ENCODE measurements at regions not wholly inside any gene's neighbourhood (a gene's known extent, or its start where the extent isn't known, plus 50 kb on each side); places are given as distances from the start of the nearest gene placed in this dataset.

- DNase-seq (ENCODE audit: low read depth), result no peak
- H3K4me3 ChIP-seq (ENCODE audit: low read depth, low read length), result no peak overlapping the region
- TF ChIP-seq MYC (IDR thresholded peaks at IDR 0.05; ENCODE audit: low read depth, low read length) (no peak), CTCF (IDR thresholded peaks at IDR 0.05; ENCODE audit: low read depth, low read length) (no peak), POLR2A (IDR thresholded peaks at IDR 0.05; ENCODE audit: extremely low read depth, insufficient read length) (no peak), MAX (IDR thresholded peaks at IDR 0.05; ENCODE audit: low read depth, low read length) (no peak)
Measured at GRCh38 chr17:79137789-79138165, 63.2 kb downstream of the ENGASE start.

DNA sequence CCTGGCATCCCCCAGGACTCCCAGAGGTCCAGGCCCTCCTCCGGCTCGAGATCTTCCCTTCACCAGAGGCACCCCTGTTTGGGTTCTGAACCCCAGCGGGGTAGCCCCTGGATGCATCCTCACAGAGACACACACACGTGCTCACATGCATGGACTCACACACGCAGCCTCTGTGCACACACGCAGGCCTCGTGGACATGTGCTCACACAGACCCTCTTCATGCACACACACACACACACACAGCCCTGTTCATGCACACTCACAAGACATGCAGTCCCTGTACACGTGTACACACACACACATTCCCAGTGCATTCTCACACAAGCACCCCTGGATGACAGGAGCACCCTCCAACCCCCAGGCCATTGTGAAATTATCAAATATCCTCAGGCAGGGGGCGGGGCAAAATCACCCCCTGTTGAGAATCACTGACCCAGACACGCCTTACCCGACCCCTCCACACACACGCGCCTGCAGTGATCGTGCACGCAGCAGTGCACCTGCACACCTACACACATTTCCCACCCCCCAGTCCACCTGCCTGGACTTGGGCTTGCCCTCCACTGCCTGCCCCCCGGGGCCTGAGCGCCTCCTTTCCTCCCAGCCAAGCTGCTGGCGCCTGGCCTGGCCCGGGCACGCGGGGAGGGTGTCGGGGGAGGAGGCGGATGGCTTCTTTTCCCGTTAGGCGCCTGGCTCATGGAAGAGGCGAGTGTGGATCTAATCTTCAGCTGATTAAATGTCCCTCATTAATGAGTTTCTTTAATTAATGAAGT, 62.6 kb downstream of the ENGASE start:
- no peak for DNase-seq (ENCODE audit: low read depth)
- TF ChIP-seq CTCF (IDR thresholded peaks at IDR 0.05; ENCODE audit: low read depth, low read length), result no peak
- no peak for TF ChIP-seq MAX (IDR thresholded peaks at IDR 0.05; ENCODE audit: low read depth, low read length)
- TF ChIP-seq MYC (IDR thresholded peaks at IDR 0.05; ENCODE audit: low read depth, low read length), result no peak
- TF ChIP-seq POLR2A (IDR thresholded peaks at IDR 0.05; ENCODE audit: extremely low read depth, insufficient read length), result no peak
- H3K4me3 ChIP-seq (ENCODE audit: low read depth, low read length), result no peak overlapping the region

GRCh38 chr17:79136596-79136995, 62.0 kb downstream of the ENGASE start:
- TF ChIP-seq MYC (IDR thresholded peaks at IDR 0.05; ENCODE audit: low read depth, low read length) (no peak), POLR2A (IDR thresholded peaks at IDR 0.05; ENCODE audit: extremely low read depth, insufficient read length) (no peak), MAX (IDR thresholded peaks at IDR 0.05; ENCODE audit: low read depth, low read length) (no peak), CTCF (IDR thresholded peaks at IDR 0.05; ENCODE audit: low read depth, low read length) (no peak)
- no peak for DNase-seq (ENCODE audit: low read depth)

More at GRCh38 chr17:79136596-79136995, 62.0 kb downstream of the ENGASE start:
- no peak overlapping the region for H3K4me3 ChIP-seq (ENCODE audit: low read depth, low read length)
